ENCODE measurements at regions not wholly inside any gene's neighbourhood (a gene's known extent, or its start where the extent isn't known, plus 50 kb on each side); places are given as distances from the start of the nearest gene placed in this dataset.

DNA sequence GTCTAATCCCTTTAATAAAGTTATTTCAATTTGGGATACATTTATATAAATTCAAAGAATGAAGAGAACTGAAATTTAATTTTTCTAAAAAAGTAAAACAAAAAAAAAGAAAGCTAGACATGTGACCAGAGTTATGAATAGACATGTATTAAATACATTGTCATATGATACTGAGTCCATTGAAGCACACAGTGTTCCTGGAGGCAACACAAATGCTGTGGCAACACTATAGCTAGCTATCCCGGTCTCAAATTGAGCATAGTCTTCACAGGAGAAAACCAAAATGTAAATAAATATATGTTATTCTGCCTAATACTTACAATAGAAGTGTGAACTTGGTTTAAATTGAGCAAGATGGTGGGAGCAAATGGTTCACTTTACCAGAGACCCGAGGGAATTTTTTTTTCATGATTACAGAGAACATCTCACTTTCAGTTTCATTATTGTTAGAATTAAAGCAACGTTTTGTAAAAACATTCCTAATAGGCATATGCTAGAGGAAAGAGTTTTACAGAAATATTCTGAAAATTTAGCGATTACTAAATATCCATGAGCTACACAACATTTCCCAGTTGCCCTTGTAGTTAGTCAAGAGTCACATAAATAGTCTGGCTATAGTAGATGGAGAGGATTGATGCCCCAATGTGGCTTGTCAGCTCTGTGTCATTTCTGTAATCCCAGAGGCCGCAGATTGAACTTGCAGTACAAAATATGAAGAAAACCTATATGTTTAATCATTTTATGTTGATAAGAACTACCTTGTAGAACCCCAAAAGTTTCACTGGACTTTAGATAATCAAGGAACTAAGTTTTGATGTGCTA lies 775.7 kb upstream of the SPRY2 start:
- no peak for TF ChIP-seq POLR2AphosphoS5 (IDR thresholded peaks at IDR 0.05; ENCODE audit: borderline replicate concordance, low read depth, low read length)
- no peak for TF ChIP-seq EZH2 (IDR thresholded peaks at IDR 0.05)
- TF ChIP-seq FOXP2 (optimal IDR thresholded peaks at IDR 0.05; ENCODE audit: control extremely low read depth, extremely low read length, insufficient read depth): no peak

Measured in SK-N-MC (cell line).